ENCODE measurements at regions not wholly inside any gene's neighbourhood (a gene's known extent, or its start where the extent isn't known, plus 50 kb on each side); places are given as distances from the start of the nearest gene placed in this dataset.

DNA sequence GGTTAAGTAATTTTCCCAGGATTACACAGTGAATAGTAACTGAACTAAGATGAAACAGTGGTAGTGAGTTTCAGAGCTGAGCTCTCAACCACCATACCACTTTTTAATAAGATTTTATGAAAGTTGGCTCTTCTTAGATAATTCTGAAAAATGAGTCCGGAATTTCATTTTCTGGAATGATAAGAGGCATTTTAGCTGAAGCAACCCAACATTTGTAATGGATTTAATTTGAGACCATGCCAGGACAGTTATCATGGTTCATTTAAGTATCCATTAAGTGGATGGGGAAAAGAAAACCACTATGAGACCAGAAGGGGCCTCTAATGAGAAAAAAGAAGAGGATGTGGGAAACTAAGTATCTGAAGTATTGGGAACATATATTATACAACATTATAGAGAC, 464.7 kb upstream of the C9orf72 start:
- TF ChIP-seq, protein P1, sequence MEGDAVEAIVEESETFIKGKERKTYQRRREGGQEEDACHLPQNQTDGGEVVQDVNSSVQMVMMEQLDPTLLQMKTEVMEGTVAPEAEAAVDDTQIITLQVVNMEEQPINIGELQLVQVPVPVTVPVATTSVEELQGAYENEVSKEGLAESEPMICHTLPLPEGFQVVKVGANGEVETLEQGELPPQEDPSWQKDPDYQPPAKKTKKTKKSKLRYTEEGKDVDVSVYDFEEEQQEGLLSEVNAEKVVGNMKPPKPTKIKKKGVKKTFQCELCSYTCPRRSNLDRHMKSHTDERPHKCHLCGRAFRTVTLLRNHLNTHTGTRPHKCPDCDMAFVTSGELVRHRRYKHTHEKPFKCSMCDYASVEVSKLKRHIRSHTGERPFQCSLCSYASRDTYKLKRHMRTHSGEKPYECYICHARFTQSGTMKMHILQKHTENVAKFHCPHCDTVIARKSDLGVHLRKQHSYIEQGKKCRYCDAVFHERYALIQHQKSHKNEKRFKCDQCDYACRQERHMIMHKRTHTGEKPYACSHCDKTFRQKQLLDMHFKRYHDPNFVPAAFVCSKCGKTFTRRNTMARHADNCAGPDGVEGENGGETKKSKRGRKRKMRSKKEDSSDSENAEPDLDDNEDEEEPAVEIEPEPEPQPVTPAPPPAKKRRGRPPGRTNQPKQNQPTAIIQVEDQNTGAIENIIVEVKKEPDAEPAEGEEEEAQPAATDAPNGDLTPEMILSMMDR (IDR thresholded peaks at IDR 0.05; ENCODE audit: low read depth, low read length): no peak
- no peak for TF ChIP-seq EZH2phosphoT487 (IDR thresholded peaks at IDR 0.05; ENCODE audit: low read depth)
